IMR-90 (cell line): ENCODE measurements at regions not wholly inside any gene's neighbourhood (a gene's known extent, or its start where the extent isn't known, plus 50 kb on each side); places are given as distances from the start of the nearest gene placed in this dataset.

Source experiments
- CHD1 ChIP-seq: IDR thresholded peaks from 2 replicates; pipeline ENCODE4 v1.6.1; 2012; ENCODE audit warnings: low read depth, low read length, improper control_type of control experiment
- CTCF ChIP-seq: conservative IDR thresholded peaks from 2 replicates; pipeline ENCODE4 v1.5.1; 2012; ENCODE audit warnings: mild to moderate bottlenecking, low read depth, low read length, improper control_type of control experiment
- RFX5 ChIP-seq: IDR thresholded peaks from 2 replicates; pipeline ENCODE4 v1.8.0; 2012; ENCODE audit warnings: low read depth, mild to moderate bottlenecking, low read length, moderate library complexity

DNA sequence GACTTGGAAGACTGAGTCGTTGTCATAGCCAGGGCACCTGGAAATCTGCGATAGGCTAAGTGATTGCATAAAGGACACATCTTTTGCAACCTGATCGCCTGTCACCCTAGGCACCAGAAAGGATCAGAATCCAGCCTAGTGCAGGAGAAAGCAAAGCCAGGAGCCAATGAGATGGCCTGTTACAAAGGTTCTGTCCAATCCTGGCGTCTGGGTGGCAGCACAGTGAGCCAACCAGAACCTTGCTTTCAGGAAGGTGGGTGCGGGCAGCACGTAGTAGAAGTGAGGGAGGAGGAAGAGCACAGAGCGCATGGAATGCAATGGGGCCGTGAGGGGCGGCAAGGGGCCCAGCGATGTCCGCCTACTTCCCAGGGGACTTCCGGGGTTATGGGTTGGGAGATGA, 120.4 kb upstream of the GGTLC1 start:
- TF ChIP-seq CHD1: no peak
- TF ChIP-seq RFX5: no peak
- no peak for TF ChIP-seq CTCF
